GM23338 (cell line): ENCODE measurements at regions not wholly inside any gene's neighbourhood (a gene's known extent, or its start where the extent isn't known, plus 50 kb on each side); places are given as distances from the start of the nearest gene placed in this dataset.

Experiments used
- ATAC-seq: fragments of 200-7000 bp; cut with Tn5 transposase; 3 replicates; pipeline ENCODE4 v1.9.1; 2020
- DNase-seq: peaks from one replicate; pipeline ENCODE4 v3.0.0-alpha.2; 2015; ENCODE audit warnings: low spot score
- H2AFZ ChIP-seq: fragments of 200-600 bp; sonication (generic); 2 replicates; pipeline ENCODE4 v1.8.0; 2016; ENCODE audit warnings: antibody characterized with exemption, mild to moderate bottlenecking, moderate library complexity
- H3F3A ChIP-seq: fragments of 200-600 bp; sonication (generic); replicated peaks from 2 replicates; pipeline ENCODE4 v1.8.0; 2017; ENCODE audit warnings: antibody characterized with exemption, mixed run types, low read depth
- H3K27ac ChIP-seq: fragments of 200-600 bp; sonication (generic); 2 replicates; pipeline ENCODE4 v1.6.1; 2016; ENCODE audit warnings: low read depth
- H3K27me3 ChIP-seq: fragments of 200-600 bp; sonication (generic); 2 replicates; pipeline ENCODE4 v1.8.0; 2016; ENCODE audit warnings: mild to moderate bottlenecking, mixed run types, moderate library complexity; ENCODE audit not compliant: insufficient read depth
- H3K36me3 ChIP-seq: fragments of 200-600 bp; sonication (generic); 2 replicates; pipeline ENCODE4 v1.8.0; 2016; ENCODE audit warnings: mild to moderate bottlenecking; ENCODE audit not compliant: insufficient read depth
- H3K4me1 ChIP-seq: fragments of 200-600 bp; sonication (generic); 2 replicates; pipeline ENCODE4 v1.8.0; 2016; ENCODE audit warnings: mild to moderate bottlenecking, moderate library complexity; ENCODE audit not compliant: insufficient read depth
- H3K4me2 ChIP-seq: fragments of 200-600 bp; sonication (generic); 2 replicates; pipeline ENCODE4 v1.7.1; 2017; ENCODE audit warnings: mixed run types
- H3K4me3 ChIP-seq: fragments of 200-600 bp; sonication (generic); 2 replicates; pipeline ENCODE4 v1.6.1; 2016; ENCODE audit warnings: mixed run types
- H3K79me2 ChIP-seq: fragments of 200-600 bp; sonication (generic); replicated peaks from 2 replicates; pipeline ENCODE4 v1.8.0; 2017; ENCODE audit warnings: mild to moderate bottlenecking; ENCODE audit not compliant: insufficient read depth
- H3K9me2 ChIP-seq: fragments of 200-600 bp; sonication (generic); 2 replicates; pipeline ENCODE4 v1.8.0; 2017; ENCODE audit not compliant: insufficient read depth
- H4K20me1 ChIP-seq: fragments of 200-600 bp; sonication (generic); replicated peaks from 2 replicates; pipeline ENCODE4 v1.8.0; 2017; ENCODE audit warnings: mild to moderate bottlenecking; ENCODE audit not compliant: insufficient read depth
- H3K27ac Mint-ChIP-seq: 2 replicates; pipeline ENCODE4 v1.8.0; 2020; ENCODE audit warnings: inconsistent platforms, mild to moderate bottlenecking, moderate library complexity, mixed read lengths
- H3K27me3 Mint-ChIP-seq: 3 replicates; pipeline ENCODE4 v1.8.0; 2022; ENCODE audit warnings: low read depth, mild to moderate bottlenecking, moderate library complexity, mixed read lengths, inconsistent platforms; ENCODE audit not compliant: insufficient read depth, poor library complexity
- H3K36me3 Mint-ChIP-seq: 3 replicates; pipeline ENCODE4 v1.8.0; 2021; ENCODE audit warnings: low read depth, mild to moderate bottlenecking, inconsistent platforms, moderate library complexity, mixed read lengths
- H3K4me1 Mint-ChIP-seq: 3 replicates; pipeline ENCODE4 v1.8.0; 2020; ENCODE audit warnings: mild to moderate bottlenecking, inconsistent platforms, mixed read lengths
- H3K4me3 Mint-ChIP-seq: 3 replicates; pipeline ENCODE4 v1.8.0; 2021; ENCODE audit warnings: moderate library complexity, mild to moderate bottlenecking, inconsistent platforms, mixed read lengths
- H3K9me3 Mint-ChIP-seq: 3 replicates; pipeline ENCODE4 v1.8.0; 2020; ENCODE audit warnings: moderate library complexity, mild to moderate bottlenecking, inconsistent platforms, mixed read lengths
- CREB1 ChIP-seq: fragments of 250-450 bp; sonication (Bioruptor Pico); IDR thresholded peaks from 2 replicates; pipeline ENCODE4 v1.5.0; 2020; ENCODE audit warnings: low read depth, mild to moderate bottlenecking, moderate library complexity
- EZH2 ChIP-seq: fragments of 200-600 bp; sonication (generic); IDR thresholded peaks from one replicate; pipeline ENCODE4 v1.8.0; 2017; ENCODE audit warnings: antibody characterized with exemption, mild to moderate bottlenecking, low read depth; ENCODE audit not compliant: unreplicated experiment
- EZH2phosphoT487 ChIP-seq: fragments of 200-600 bp; sonication (generic); IDR thresholded peaks from one replicate; pipeline ENCODE4 v1.8.1; 2018; ENCODE audit warnings: antibody characterized with exemption; ENCODE audit not compliant: unreplicated experiment
- JUNB ChIP-seq: IDR thresholded peaks from one replicate; pipeline ENCODE4 v1.6.1; 2016; ENCODE audit warnings: antibody characterized with exemption; ENCODE audit not compliant: unreplicated experiment
- NANOG ChIP-seq: IDR thresholded peaks from 2 replicates; pipeline ENCODE4 v1.6.1; 2016; ENCODE audit warnings: antibody characterized with exemption, borderline replicate concordance
- POLR2AphosphoS5 ChIP-seq: IDR thresholded peaks from 2 replicates; pipeline ENCODE4 v1.6.1; 2016; ENCODE audit warnings: antibody characterized with exemption, low read depth
- STAT1 ChIP-seq: IDR thresholded peaks from one replicate; pipeline ENCODE4 v1.6.1; 2016; ENCODE audit warnings: antibody characterized with exemption; ENCODE audit not compliant: unreplicated experiment
- ZNF114 ChIP-seq: fragments of 250-450 bp; sonication (Bioruptor Pico); IDR thresholded peaks from 2 replicates; pipeline ENCODE4 v1.5.0; 2020; ENCODE audit warnings: mild to moderate bottlenecking, moderate library complexity
- ZNF331 ChIP-seq: fragments of 250-450 bp; sonication (Bioruptor Pico); IDR thresholded peaks from 2 replicates; pipeline ENCODE4 v1.5.0; 2020; ENCODE audit warnings: low read depth, mild to moderate bottlenecking, moderate library complexity
- TF ChIP-seq, protein P1 (sequence below): IDR thresholded peaks from one replicate; pipeline ENCODE4 v1.6.1; 2018; ENCODE audit warnings: antibody characterized with exemption; ENCODE audit not compliant: unreplicated experiment
- TF ChIP-seq, protein P2 (sequence below), 2 experiments: fragments of 200-600 bp in 1 of 2; sonication (generic) in 1 of 2; conservative IDR thresholded peaks; 2 replicates each; pipeline versions ENCODE4 v1.5.1 to v1.6.1; 2016 to 2017; ENCODE audit warnings: antibody characterized with exemption in 2 of 2, low read depth in 2 of 2, mild to moderate bottlenecking in 2 of 2, moderate library complexity in 1 of 2
- TF ChIP-seq, protein P3 (sequence below): fragments of 250-450 bp; sonication (Bioruptor Pico); IDR thresholded peaks from 2 replicates; pipeline ENCODE4 v1.5.0; 2020; ENCODE audit warnings: mild to moderate bottlenecking, moderate library complexity
- TF ChIP-seq, protein P4 (sequence below): IDR thresholded peaks from 2 replicates; pipeline ENCODE4 v1.6.1; 2016; ENCODE audit warnings: antibody characterized with exemption

DNA sequence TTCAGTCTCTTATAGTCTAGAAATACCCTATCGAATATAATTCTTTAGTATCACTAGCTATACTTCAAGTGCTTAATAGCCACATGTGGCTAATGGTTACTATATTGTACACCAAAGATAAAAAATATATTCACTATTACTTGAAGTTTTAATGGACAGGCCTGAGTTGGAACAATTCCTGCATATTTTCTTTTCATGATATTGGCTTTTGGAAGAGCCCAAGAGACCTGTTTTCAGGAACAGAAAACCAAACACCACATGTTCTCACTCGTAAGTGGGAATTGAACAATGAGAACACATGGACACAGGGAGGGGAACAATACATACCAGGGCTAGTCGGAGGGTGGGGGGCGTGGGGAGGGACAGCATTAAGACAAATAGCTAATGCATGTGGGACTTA lies 334.4 kb upstream of the TRIB2 start:
- no peak overlapping the region for H3K4me2 ChIP-seq
- Mint-ChIP-seq H3K27me3 (peaks cover 1% of the 10 kb centered on the region), H3K27ac (no peak overlapping the region), H3K4me3 (no peak overlapping the region), H3K4me1 (peaks cover 12% of the 10 kb centered on the region), H3K36me3 (no peaks in the 10 kb centered on the region; the same call in 2 of the 3 replicates), H3K9me3 (no peaks in the 10 kb centered on the region; the same call in 2 of the 3 replicates)
- no peaks in the 10 kb centered on the region for H3K9me2 ChIP-seq
- DNase-seq (no peak), ATAC-seq (no peak)
- H3K27ac ChIP-seq, result no peak overlapping the region
- H3K79me2 ChIP-seq, result no peaks in the 10 kb centered on the region
- H3K27me3 ChIP-seq, result no peaks in the 10 kb centered on the region
- no peak for TF ChIP-seq POLR2AphosphoS5
- TF ChIP-seq JUNB, result no peak
- TF ChIP-seq, protein P1, sequence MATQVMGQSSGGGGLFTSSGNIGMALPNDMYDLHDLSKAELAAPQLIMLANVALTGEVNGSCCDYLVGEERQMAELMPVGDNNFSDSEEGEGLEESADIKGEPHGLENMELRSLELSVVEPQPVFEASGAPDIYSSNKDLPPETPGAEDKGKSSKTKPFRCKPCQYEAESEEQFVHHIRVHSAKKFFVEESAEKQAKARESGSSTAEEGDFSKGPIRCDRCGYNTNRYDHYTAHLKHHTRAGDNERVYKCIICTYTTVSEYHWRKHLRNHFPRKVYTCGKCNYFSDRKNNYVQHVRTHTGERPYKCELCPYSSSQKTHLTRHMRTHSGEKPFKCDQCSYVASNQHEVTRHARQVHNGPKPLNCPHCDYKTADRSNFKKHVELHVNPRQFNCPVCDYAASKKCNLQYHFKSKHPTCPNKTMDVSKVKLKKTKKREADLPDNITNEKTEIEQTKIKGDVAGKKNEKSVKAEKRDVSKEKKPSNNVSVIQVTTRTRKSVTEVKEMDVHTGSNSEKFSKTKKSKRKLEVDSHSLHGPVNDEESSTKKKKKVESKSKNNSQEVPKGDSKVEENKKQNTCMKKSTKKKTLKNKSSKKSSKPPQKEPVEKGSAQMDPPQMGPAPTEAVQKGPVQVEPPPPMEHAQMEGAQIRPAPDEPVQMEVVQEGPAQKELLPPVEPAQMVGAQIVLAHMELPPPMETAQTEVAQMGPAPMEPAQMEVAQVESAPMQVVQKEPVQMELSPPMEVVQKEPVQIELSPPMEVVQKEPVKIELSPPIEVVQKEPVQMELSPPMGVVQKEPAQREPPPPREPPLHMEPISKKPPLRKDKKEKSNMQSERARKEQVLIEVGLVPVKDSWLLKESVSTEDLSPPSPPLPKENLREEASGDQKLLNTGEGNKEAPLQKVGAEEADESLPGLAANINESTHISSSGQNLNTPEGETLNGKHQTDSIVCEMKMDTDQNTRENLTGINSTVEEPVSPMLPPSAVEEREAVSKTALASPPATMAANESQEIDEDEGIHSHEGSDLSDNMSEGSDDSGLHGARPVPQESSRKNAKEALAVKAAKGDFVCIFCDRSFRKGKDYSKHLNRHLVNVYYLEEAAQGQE, result no peak
- TF ChIP-seq EZH2phosphoT487, result no peak
- no peak for TF ChIP-seq NANOG
- TF ChIP-seq ZNF331 (CRISPR knock-in tag), result no peak
- TF ChIP-seq, protein P2, sequence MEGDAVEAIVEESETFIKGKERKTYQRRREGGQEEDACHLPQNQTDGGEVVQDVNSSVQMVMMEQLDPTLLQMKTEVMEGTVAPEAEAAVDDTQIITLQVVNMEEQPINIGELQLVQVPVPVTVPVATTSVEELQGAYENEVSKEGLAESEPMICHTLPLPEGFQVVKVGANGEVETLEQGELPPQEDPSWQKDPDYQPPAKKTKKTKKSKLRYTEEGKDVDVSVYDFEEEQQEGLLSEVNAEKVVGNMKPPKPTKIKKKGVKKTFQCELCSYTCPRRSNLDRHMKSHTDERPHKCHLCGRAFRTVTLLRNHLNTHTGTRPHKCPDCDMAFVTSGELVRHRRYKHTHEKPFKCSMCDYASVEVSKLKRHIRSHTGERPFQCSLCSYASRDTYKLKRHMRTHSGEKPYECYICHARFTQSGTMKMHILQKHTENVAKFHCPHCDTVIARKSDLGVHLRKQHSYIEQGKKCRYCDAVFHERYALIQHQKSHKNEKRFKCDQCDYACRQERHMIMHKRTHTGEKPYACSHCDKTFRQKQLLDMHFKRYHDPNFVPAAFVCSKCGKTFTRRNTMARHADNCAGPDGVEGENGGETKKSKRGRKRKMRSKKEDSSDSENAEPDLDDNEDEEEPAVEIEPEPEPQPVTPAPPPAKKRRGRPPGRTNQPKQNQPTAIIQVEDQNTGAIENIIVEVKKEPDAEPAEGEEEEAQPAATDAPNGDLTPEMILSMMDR (conservative IDR thresholded peaks at IDR 0.05; ENCODE audit: low read depth in 2 of 2), result no peak
- no peak for TF ChIP-seq EZH2
- no peak for TF ChIP-seq ZNF114 (CRISPR knock-in tag)
- no peak for TF ChIP-seq STAT1
- TF ChIP-seq, protein P3, sequence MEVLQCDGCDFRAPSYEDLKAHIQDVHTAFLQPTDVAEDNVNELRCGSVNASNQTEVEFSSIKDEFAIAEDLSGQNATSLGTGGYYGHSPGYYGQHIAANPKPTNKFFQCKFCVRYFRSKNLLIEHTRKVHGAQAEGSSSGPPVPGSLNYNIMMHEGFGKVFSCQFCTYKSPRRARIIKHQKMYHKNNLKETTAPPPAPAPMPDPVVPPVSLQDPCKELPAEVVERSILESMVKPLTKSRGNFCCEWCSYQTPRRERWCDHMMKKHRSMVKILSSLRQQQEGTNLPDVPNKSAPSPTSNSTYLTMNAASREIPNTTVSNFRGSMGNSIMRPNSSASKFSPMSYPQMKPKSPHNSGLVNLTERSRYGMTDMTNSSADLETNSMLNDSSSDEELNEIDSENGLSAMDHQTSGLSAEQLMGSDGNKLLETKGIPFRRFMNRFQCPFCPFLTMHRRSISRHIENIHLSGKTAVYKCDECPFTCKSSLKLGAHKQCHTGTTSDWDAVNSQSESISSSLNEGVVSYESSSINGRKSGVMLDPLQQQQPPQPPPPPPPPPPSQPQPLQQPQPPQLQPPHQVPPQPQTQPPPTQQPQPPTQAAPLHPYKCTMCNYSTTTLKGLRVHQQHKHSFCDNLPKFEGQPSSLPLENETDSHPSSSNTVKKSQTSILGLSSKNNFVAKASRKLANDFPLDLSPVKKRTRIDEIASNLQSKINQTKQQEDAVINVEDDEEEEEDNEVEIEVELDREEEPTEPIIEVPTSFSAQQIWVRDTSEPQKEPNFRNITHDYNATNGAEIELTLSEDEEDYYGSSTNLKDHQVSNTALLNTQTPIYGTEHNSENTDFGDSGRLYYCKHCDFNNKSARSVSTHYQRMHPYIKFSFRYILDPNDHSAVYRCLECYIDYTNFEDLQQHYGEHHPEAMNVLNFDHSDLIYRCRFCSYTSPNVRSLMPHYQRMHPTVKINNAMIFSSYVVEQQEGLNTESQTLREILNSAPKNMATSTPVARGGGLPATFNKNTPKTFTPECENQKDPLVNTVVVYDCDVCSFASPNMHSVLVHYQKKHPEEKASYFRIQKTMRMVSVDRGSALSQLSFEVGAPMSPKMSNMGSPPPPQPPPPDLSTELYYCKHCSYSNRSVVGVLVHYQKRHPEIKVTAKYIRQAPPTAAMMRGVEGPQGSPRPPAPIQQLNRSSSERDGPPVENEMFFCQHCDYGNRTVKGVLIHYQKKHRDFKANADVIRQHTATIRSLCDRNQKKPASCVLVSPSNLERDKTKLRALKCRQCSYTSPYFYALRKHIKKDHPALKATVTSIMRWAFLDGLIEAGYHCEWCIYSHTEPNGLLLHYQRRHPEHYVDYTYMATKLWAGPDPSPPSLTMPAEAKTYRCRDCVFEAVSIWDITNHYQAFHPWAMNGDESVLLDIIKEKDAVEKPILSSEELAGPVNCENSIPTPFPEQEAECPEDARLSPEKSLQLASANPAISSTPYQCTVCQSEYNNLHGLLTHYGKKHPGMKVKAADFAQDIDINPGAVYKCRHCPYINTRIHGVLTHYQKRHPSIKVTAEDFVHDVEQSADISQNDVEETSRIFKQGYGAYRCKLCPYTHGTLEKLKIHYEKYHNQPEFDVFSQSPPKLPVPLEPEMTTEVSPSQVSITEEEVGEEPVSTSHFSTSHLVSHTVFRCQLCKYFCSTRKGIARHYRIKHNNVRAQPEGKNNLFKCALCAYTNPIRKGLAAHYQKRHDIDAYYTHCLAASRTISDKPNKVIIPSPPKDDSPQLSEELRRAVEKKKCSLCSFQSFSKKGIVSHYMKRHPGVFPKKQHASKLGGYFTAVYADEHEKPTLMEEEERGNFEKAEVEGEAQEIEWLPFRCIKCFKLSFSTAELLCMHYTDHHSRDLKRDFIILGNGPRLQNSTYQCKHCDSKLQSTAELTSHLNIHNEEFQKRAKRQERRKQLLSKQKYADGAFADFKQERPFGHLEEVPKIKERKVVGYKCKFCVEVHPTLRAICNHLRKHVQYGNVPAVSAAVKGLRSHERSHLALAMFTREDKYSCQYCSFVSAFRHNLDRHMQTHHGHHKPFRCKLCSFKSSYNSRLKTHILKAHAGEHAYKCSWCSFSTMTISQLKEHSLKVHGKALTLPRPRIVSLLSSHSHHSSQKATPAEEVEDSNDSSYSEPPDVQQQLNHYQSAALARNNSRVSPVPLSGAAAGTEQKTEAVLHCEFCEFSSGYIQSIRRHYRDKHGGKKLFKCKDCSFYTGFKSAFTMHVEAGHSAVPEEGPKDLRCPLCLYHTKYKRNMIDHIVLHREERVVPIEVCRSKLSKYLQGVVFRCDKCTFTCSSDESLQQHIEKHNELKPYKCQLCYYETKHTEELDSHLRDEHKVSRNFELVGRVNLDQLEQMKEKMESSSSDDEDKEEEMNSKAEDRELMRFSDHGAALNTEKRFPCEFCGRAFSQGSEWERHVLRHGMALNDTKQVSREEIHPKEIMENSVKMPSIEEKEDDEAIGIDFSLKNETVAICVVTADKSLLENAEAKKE (CRISPR knock-in tag), result no peak
- TF ChIP-seq, protein P4, sequence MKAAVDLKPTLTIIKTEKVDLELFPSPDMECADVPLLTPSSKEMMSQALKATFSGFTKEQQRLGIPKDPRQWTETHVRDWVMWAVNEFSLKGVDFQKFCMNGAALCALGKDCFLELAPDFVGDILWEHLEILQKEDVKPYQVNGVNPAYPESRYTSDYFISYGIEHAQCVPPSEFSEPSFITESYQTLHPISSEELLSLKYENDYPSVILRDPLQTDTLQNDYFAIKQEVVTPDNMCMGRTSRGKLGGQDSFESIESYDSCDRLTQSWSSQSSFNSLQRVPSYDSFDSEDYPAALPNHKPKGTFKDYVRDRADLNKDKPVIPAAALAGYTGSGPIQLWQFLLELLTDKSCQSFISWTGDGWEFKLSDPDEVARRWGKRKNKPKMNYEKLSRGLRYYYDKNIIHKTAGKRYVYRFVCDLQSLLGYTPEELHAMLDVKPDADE, result no peak
- TF ChIP-seq CREB1 (CRISPR knock-in tag), result no peak
- H4K20me1 ChIP-seq, result no peaks in the 10 kb centered on the region
- H2AFZ ChIP-seq, result no peak overlapping the region
- H3K36me3 ChIP-seq, result no peaks in the 10 kb centered on the region
- no peak overlapping the region for H3K4me3 ChIP-seq
- no peaks in the 10 kb centered on the region for H3F3A ChIP-seq
- H3K4me1 ChIP-seq, result 0 out of 2 replicates have a peak, but pooled peaks cover 7% of the 10 kb centered on the region
